PFSK-1 (cell line): ENCODE measurements at regions not wholly inside any gene's neighbourhood (a gene's known extent, or its start where the extent isn't known, plus 50 kb on each side); places are given as distances from the start of the nearest gene placed in this dataset.

Experiments used
- SIN3A ChIP-seq: IDR thresholded peaks from 2 replicates; pipeline ENCODE4 v1.6.1; 2012; ENCODE audit warnings: mild to moderate bottlenecking, low read length, moderate library complexity, borderline replicate concordance; ENCODE audit not compliant: insufficient read depth
- TF ChIP-seq, protein P1 (sequence below), 2 experiments: IDR thresholded peaks; 2 replicates each; pipeline versions ENCODE4 v1.6.1 to v1.8.0; 2011 to 2012; ENCODE audit warnings: low read depth in 2 of 2, low read length in 2 of 2, control low read depth in 1 of 2, inconsistent platforms in 1 of 2, mild to moderate bottlenecking in 1 of 2, moderate library complexity in 1 of 2; ENCODE audit not compliant: insufficient read depth in 1 of 2

GRCh38 chr2:184444217-184444616 is 154.1 kb upstream of the ZNF804A start:
- TF ChIP-seq, protein P1, sequence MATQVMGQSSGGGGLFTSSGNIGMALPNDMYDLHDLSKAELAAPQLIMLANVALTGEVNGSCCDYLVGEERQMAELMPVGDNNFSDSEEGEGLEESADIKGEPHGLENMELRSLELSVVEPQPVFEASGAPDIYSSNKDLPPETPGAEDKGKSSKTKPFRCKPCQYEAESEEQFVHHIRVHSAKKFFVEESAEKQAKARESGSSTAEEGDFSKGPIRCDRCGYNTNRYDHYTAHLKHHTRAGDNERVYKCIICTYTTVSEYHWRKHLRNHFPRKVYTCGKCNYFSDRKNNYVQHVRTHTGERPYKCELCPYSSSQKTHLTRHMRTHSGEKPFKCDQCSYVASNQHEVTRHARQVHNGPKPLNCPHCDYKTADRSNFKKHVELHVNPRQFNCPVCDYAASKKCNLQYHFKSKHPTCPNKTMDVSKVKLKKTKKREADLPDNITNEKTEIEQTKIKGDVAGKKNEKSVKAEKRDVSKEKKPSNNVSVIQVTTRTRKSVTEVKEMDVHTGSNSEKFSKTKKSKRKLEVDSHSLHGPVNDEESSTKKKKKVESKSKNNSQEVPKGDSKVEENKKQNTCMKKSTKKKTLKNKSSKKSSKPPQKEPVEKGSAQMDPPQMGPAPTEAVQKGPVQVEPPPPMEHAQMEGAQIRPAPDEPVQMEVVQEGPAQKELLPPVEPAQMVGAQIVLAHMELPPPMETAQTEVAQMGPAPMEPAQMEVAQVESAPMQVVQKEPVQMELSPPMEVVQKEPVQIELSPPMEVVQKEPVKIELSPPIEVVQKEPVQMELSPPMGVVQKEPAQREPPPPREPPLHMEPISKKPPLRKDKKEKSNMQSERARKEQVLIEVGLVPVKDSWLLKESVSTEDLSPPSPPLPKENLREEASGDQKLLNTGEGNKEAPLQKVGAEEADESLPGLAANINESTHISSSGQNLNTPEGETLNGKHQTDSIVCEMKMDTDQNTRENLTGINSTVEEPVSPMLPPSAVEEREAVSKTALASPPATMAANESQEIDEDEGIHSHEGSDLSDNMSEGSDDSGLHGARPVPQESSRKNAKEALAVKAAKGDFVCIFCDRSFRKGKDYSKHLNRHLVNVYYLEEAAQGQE (IDR thresholded peaks at IDR 0.05; ENCODE audit: insufficient read depth in 1 of 2, low read depth in 2 of 2, low read length in 2 of 2): no peak
- no peak for TF ChIP-seq SIN3A
